NCI-H345 treated with DMSO at 0.1 percent for 48 hours (cell line): ENCODE measurements at regions not wholly inside any gene's neighbourhood (a gene's known extent, or its start where the extent isn't known, plus 50 kb on each side); places are given as distances from the start of the nearest gene placed in this dataset.
A peak's percentile ranks its signal among the peaks of the same experiment; 100 is the strongest.

Experiments
- DNase-seq: peaks from one replicate; lab custom pipeline; 2025; ENCODE audit not compliant: unreplicated experiment; lab: John Stamatoyannopoulos, UW

DNA sequence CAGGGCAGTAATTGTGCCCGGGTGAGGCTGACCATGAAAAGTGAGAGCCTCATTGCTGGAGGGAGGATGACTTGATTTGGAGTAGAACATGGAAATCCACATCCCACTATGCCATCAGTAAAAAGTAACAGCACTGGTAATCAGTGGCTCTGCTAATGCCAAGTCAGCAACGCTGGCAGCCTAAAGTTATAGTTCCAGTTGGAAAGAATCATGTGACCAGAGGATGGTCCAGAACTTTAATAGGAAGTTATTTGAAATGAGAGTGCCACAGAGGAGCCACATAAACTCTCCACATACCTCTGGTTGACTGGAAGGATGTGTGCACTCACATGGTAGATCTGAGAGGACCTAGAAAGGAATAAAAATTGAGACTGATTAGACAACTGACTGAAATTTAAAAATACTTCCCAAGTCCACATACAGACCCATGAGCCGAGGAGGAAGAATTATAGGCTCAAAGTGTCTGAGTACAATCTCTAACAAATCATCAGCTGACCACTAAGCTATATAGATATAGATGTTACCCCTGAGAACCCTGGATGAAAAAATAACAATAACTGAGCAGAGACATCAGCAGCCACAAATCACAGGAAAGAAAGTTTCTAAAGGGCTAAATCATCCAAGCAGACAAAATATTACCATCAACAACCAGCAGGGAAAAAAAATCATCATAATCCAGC, 346.8 kb downstream of the STK39 start:
- no peak for DNase-seq

DNA sequence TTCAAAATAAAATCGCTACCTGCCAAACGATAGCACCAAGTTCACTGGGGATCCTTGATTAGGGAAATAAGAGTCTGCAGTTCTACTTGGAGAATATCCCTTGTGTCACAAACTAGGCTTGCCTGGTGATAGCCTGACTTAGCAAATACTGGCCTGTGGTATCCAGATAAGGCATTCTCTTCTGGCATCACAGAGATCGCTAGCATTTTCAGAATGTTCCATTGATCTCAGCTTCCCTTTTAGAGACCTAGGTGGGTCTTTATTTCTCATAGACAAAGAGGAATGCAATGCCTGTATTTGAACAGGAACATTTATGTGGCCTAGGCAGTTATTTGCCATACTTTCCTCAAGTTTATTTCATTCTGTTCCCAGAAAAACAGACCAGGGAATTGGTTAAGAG, 349.1 kb downstream of the STK39 start:
- no peak for DNase-seq

DNA sequence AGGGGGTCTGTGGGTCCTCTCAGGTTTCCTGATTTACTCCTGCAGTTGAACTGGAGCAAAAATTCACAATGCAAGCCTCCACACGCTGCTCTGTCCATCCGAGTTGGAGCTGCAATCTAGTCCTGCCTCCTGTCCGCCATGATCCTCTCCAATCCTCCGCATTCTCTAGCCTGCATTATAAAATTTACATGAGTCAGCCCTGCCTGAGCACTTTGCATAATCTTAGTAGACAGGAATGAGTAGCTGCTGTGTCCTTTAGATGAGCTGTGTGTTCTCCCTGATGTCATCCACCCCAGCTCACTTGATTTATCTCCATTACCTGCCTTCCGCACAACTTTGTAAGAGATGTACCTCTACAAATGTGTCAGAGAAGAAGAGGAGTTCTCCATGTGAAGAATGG, 355.6 kb downstream of the STK39 start:
- no peak for DNase-seq

DNA sequence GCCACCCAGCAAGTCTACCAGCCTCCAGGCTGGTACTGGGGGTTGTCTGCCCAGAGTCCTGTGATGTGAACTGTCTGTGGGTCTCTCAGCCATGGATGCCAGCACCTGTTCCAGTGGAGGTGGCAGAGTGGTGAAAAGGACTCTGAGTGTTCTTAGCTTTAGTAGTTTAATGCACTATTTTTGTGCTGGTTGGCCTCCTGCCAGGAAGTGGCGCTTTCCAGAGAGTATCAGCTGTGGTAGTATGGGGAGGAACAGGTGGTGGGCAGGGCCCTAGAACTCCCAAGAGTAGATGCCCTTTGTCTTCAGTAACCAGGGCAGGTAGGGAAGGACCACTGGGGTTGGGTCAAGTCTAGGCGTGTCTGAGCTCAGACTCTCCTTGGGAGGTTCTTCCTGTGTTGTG, 356.7 kb downstream of the STK39 start:
- DNase-seq: peak; percentile 65

DNA sequence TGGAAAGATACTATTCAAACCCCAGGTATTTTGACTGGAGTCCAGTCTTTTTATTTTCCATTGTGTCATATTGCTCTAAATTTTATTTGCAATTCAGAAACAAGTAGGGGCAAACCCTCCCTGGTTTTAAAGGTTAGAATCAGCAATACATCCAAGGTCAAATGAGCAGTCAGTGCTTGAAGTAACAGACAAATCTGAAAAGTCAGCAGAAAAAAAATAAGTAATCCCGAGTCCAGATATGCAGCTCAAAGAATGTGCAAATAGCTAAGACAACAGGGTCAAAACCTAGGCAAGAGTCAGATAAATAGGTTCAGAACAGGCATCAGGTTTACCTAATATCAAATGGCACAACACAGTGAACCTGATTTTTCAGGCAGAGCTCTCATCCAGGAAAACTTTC, 367.0 kb downstream of the STK39 start:
- DNase-seq: no peak

DNA sequence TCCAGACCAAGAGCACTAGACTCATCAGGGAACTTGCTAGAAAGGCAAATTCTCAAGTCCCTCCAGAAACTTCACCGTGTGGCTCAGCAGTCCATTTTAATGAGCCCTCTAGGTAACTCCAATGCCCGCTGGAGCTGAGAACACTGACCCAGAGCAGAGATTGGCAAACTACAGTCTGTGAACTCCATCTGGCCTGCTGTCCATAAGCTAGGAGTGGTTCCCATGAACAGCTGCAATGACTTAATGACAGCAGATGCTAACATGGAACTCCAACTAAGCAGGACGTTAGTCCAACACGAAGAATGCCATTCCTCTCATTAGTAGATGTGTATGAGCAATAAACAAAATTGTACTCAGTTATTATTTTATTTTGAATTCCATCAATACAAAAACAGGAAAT, 371.9 kb downstream of the STK39 start:
- DNase-seq: no peak

DNA sequence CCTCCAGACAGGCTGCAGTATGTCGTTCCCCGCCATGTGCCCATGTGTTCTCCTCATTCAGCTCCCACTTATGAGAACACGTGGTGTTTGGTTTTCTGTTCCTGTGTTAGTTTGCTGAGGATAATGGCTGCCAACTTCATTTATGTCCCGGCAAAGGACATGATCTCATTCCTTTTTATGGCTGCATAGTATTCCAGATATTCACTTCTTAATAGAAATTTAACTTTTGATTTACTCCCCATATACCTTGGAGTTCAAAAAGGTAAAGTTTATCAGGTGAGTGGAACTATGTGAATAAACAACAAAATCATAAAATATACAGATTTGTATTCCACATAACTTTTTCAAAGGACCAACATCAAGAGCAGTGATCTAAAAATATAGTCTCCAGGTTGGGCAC, 372.6 kb downstream of the STK39 start:
- DNase-seq: no peak

DNA sequence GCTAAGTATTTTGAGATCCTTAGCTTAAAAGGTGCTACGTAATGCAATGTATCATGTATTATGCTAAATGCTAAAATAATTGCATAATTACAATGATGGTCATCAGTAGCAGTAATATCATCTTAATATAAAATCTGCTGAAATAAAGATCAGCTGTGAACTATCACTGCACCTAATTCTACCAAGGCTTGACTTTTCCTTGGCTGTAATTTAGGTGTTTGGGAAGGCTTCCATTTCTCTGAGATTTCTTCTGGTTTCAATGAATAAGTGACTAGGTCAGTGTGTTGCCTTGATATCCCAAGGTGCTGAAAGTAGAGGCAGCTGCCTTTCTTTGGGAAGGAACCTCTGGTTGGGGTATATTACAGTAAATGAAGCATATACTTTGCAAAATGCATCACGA, 376.1 kb downstream of the STK39 start:
- DNase-seq: no peak

DNA sequence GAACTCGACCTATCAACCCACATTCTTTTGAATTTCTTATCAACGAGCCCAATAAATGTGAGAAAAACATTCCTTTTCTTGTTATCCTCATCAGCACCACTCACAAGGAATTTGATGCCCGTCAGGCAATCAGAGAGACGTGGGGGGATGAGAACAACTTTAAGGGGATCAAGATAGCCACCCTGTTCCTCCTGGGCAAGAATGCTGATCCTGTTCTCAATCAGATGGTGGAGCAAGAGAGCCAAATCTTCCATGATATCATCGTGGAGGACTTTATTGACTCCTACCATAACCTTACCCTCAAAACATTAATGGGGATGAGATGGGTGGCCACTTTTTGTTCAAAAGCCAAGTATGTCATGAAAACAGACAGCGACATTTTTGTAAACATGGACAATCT, 378.2 kb downstream of the STK39 start:
- DNase-seq: no peak

DNA sequence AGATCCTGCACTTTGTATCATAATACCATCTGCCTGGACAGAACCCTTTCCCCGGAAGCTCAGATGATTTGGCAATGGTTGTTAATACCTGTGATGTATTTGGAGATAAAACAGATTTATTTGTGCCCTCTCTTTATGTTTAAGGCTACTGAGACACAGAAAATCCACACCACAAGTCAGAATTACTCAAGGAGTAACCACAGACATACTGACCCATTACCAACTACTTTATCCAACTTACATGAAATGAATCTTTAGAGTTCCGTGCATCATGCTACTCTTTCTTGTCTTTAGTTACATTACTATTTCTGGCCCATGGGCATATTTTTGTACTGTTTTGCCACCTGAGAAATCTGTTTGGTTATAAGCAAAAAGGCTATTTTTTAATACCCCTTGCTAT, 384.0 kb downstream of the STK39 start:
- DNase-seq: no peak

DNA sequence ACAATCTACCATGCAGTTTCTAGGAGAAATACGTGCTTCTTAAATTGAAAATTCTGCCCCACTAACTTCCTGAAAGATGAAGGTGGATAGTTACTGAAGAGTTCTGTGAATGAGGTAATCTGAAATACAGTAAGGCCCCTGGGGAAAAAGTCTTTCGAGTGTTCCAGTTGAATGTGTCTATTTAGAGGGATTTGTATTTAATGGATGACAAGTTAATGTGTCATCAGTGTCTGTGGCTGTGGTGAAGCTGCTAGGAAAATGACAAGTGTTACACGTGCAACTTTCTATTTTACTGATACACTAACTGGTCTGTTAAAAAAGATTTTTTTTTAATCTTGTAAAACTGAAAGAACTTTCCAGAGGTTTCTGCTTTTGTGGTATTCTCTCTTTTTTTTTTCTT, 384.6 kb downstream of the STK39 start:
- peak; percentile 17 for DNase-seq

DNA sequence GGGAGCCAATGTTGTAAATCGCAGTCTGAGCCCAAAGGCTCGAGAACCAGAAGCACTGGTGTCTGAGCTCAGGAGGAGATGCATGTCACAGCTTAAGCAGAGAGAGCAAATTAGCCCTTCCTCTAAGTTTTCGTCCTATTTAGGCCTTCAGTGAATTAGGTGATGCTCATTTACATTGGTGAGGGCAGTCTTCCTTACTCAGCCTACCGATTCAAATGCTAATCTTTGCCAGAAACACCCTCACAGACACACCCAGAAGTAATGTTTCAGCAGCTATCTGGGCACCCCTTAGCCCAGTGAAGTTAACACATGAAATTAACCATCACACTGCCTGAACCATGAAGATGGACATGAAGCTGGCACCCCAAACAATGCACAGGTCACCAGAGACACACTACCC, 385.1 kb downstream of the STK39 start:
- no peak for DNase-seq

DNA sequence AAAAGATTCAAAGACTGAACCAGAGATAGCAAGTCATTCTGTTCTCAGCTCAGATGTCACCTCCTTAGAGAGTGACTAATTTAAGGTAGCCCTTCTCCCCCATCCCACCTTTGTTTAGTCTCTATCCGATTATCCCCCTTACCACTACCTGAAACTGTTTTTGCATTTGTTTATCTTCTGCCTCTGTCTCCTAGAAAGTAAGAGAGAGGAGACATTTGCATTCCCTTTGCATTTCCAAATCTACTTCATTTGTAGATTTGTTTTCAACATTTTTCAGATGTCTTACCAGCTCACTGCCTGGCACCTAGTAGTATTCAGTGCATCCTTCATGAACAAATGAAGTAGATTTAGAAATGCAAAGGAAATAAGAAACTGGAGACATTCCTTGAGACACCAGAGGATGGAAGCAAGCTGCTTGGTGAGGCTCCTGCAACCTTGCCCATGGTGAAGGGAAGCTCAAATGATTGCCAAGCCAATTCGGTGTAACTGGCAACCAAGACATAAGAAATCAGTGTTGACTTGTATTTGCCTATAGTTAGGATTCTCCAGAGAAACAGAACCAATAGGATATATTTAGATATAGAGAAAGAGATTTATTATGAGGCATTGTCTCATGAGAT, 385.7 kb downstream of the STK39 start:
- DNase-seq: no peak

DNA sequence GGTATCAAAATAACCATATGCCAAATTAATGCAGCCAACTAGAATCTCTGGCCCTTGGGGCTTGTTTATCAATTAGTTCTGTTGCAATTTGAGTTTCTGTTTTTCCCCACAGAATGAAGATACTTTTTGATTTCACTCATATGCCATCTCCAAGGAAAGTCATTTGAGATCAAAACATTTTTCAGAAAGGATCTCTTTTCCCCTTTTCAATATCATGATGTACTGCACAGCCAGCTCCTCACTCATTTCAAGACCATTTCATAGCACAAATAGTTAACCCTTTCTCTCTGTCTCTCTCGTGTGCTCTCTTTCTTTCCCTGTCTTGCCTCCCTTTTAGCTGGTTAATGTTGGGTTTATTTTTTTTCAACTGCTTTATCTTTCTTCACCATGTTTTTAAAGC, 387.3 kb downstream of the STK39 start:
- no peak for DNase-seq

DNA sequence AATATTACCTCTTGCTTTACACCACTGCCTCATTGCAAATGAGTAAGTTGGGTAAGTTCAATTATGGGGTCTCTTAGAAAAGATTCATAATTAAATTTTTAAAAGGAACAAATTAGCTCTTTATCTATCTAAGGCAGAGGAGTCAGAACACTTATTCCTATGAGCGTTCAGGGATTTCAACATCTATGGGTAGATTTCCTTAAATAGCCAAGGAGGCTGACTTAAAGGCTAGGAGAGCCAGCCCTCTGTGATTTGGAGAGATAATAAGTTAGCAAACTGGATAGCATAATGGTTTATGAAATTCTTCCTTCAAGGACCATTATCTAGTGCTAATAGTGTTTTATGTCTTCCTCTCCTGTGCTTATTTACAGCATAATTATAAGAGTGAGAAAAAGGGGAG, 387.7 kb downstream of the STK39 start:
- DNase-seq: no peak

DNA sequence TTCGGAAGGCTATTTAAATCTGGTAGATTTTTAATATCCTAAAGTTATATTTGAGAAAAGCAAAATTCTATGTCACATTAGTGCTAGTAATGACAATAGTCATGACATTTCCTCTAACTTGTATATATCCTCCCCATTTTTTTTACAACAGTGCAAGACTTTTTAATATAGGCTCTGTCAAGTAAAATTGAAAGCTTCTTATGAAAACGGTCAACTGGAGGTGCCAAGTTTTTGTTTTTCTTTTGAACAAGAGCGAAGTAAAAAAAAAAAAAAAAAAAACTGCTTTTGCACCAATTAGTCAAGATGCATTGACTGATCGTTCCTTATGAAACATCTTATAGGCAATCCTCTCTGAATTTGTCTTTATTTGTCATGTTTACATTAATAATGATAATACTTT, 389.3 kb downstream of the STK39 start:
- no peak for DNase-seq

DNA sequence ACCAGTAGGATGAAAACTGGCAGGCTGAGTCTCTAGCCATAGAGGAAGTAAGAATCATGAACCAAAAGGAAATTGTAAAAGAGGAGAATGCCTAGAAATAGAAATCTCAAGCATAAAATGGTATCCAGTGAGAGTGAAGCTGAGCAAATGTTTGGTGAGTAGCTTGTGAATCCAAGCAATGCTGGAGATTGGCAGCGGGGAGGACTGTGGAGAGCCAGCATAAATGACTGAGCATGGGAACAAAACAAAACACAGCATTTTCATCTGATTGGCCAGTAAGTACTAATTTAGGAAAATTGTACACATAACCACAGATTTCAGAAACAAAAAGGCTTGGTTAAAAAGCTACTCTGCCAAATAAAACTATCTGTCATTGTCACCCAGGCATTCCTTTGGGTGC, 390.0 kb downstream of the STK39 start:
- no peak for DNase-seq

DNA sequence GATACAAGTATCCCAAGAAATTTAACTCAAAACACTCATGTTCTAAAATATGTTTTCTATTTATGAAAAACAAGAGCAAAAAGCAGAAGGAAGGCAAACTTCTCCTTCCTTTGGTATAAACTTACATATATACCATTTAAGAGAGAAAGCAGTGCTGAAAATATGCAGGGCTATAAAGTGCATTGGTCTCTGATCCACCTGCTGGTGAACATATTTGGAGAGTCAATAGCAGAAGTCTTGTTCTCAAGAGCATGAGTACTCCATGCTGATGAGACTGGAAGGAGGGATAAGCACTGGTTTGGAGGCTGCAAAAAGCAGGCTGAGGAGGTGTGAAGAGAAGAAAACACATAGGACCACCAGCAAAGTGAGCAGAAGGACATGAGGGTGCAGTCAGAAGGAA, 391.2 kb downstream of the STK39 start:
- DNase-seq: no peak

DNA sequence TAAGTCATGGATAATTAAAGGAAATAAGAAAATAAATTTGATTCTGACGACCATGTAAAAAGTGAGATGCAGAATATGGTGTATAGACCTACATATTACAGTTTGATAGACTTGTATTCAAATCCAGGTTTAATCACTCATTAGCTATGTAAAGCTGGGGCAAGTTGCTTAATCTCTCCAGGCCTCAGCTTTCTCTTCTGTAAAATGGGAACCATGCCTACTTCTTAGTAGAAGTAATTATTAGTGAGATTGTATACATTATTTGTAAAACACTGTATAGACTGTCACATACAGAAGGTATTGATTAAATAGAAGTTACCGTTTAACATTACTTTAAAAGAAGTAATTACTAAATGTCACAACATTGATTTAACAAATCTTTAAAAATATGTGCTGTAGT, 392.2 kb downstream of the STK39 start:
- no peak for DNase-seq

DNA sequence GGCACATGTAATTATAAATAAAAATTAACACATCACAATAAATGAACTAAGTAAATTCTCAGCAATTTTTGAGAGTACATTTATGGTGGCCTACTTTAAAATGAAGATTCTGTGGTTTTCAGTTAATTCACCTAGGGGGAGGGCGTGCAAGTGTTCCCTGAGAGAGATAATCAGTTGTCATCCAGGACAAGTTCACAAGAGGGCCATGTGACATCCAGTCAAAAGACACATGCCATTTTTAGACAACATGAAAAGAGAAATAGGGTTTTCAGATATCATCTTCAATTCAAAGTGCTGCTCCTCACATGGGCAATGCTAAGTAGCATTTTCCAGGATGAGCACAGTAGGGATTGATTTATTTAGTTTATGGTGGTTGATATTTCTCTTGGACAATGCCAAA, 393.7 kb downstream of the STK39 start:
- no peak for DNase-seq

DNA sequence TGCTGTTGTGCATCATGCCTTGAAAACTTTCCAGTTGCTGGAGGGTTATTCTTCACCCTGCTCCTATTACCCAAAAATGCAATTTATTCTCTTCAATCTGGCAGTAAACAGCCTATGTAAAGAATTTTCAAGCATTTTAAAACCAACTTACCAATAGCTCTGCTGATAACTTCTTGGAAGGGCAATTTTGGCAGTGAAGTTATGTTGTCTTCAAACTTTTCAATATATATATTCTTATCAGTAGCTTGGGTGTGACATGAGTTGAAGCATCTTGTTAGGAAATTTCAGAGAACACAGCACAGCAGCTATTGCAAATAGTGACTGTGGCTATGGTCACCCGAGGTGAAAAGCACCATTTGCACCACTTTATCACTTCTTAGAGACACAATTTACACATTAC, 395.5 kb downstream of the STK39 start:
- DNase-seq: no peak

DNA sequence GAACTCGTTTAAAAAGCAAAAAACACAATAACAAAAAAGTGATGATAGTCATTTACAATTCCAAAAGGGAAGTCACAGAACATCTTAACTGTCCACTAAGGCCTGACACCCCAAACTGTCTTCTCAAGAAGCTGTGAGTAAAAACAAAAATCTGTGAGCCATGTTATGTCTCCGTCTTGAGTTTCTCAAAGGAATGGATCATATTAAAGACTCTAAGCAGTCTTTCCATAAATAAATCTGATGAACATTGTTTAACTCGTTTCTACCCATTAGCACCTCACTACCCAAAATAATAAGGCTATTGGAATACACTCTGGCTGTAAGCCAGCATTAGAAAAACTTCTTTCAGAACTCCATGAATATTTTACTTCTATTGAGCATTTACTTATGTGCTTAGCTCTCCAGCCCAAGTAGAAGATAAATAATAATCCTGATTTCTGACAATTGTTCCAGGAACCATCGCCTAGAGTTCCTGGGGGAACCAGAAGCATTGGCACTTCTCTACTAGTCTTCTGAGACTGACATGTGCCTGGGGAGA, 396.0 kb downstream of the STK39 start:
- no peak for DNase-seq
